ENCODE measurements at regions not wholly inside any gene's neighbourhood (a gene's known extent, or its start where the extent isn't known, plus 50 kb on each side); places are given as distances from the start of the nearest gene placed in this dataset.

DNA sequence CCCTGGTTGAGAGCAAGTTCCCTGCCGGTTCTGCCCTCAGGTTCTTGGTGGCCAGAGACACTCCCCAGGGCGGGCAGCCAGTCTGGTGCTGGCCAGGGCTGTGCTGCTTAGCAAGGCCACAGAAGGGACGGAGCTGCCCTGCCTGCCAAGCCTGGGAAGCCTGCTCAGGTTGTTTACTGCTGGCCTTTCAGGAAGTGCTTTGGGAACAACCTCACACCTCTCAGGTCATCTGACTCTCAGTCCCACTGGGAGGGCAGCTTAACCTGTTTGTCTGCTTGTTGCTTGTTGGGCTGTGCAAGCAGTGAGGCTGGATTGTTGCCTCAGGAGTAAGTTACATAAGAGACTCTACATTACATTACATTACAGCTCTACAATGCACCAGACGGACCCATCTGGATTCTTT lies 75.8 kb upstream of the AFDN start:
- TF ChIP-seq, protein P1, sequence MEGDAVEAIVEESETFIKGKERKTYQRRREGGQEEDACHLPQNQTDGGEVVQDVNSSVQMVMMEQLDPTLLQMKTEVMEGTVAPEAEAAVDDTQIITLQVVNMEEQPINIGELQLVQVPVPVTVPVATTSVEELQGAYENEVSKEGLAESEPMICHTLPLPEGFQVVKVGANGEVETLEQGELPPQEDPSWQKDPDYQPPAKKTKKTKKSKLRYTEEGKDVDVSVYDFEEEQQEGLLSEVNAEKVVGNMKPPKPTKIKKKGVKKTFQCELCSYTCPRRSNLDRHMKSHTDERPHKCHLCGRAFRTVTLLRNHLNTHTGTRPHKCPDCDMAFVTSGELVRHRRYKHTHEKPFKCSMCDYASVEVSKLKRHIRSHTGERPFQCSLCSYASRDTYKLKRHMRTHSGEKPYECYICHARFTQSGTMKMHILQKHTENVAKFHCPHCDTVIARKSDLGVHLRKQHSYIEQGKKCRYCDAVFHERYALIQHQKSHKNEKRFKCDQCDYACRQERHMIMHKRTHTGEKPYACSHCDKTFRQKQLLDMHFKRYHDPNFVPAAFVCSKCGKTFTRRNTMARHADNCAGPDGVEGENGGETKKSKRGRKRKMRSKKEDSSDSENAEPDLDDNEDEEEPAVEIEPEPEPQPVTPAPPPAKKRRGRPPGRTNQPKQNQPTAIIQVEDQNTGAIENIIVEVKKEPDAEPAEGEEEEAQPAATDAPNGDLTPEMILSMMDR (conservative IDR thresholded peaks at IDR 0.05): no peak
- no peak for TF ChIP-seq ZFX (IDR thresholded peaks at IDR 0.05)
